KMS-11 (cell line): ENCODE measurements at regions not wholly inside any gene's neighbourhood (a gene's known extent, or its start where the extent isn't known, plus 50 kb on each side); places are given as distances from the start of the nearest gene placed in this dataset.

Experiments used
- H2AFZ ChIP-seq: fragments of 200-600 bp; sonication (generic); 2 replicates; pipeline ENCODE4 v1.6.1; 2016; ENCODE audit warnings: antibody characterized with exemption, mixed run types, low read depth
- H3K27ac ChIP-seq: fragments of 200-600 bp; sonication (generic); 2 replicates; pipeline ENCODE4 v1.6.1; 2016; ENCODE audit warnings: mild to moderate bottlenecking, mixed run types
- H3K27me3 ChIP-seq: fragments of 200-600 bp; sonication (generic); 2 replicates; pipeline ENCODE4 v1.6.1; 2017; ENCODE audit warnings: mild to moderate bottlenecking, low read depth, mixed run types, moderate library complexity; ENCODE audit not compliant: insufficient read depth
- H3K36me3 ChIP-seq: fragments of 200-600 bp; sonication (generic); 2 replicates; pipeline ENCODE4 v1.6.1; 2017; ENCODE audit warnings: mild to moderate bottlenecking, mixed run types; ENCODE audit not compliant: insufficient read depth
- H3K4me1 ChIP-seq: fragments of 200-600 bp; sonication (generic); 2 replicates; pipeline ENCODE4 v1.6.1; 2016; ENCODE audit warnings: mild to moderate bottlenecking, low read depth, mixed run types; ENCODE audit not compliant: poor library complexity, severe bottlenecking
- H3K4me2 ChIP-seq: fragments of 200-600 bp; sonication (generic); 2 replicates; pipeline ENCODE4 v1.7.0; 2016; ENCODE audit warnings: mild to moderate bottlenecking, mixed run types
- H3K4me3 ChIP-seq: fragments of 200-600 bp; sonication (generic); IDR thresholded peaks from 2 replicates; pipeline ENCODE4 v1.6.1; 2017; ENCODE audit warnings: low read depth, low read length, mixed read lengths; ENCODE audit not compliant: insufficient read depth
- H3K79me2 ChIP-seq: fragments of 200-600 bp; sonication (generic); 2 replicates; pipeline ENCODE4 v1.6.1; 2016; ENCODE audit warnings: low read depth, mixed run types; ENCODE audit not compliant: insufficient read depth
- H3K9ac ChIP-seq: fragments of 200-600 bp; sonication (generic); 2 replicates; pipeline ENCODE4 v1.6.1; 2016; ENCODE audit warnings: mild to moderate bottlenecking, mixed run types
- H4K20me1 ChIP-seq: fragments of 200-600 bp; sonication (generic); 2 replicates; pipeline ENCODE4 v1.6.1; 2016; ENCODE audit warnings: mild to moderate bottlenecking, mixed run types; ENCODE audit not compliant: insufficient read depth
- TF ChIP-seq, protein P1 (sequence below): fragments of 200-600 bp; sonication (generic); conservative IDR thresholded peaks from 2 replicates; pipeline ENCODE4 v1.6.1; 2017; ENCODE audit warnings: low read depth, mild to moderate bottlenecking, antibody characterized with exemption, low read length, moderate library complexity, mixed read lengths

DNA sequence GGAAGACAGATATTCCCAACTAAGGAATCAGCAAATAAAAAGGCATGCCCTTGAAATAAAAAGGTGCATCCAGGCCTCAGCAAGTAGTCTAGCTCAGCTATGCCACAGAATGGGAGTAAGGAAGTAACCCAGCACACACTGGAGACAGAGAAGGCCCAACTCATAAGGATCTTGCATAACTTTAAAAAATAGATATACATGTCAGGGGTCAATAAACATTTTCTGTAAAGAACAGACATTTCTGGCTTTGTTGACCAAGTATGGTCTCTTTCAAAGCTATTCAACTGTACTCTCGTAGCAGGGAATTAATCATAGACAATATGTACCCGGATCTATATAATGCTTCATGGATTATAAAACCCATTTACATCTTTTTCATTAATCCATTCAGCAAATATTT lies 449.3 kb downstream of the TAFA4 start:
- Histone ChIP-seq H3K4me1 (no peaks in the 10 kb centered on the region), H3K79me2 (no peaks in the 10 kb centered on the region), H3K27ac (no peak overlapping the region), H3K27me3 (no peaks in the 10 kb centered on the region), H2AFZ (no peak overlapping the region), H3K9ac (no peak overlapping the region), H4K20me1 (no peaks in the 10 kb centered on the region), H3K4me3 (no peak overlapping the region), H3K4me2 (no peak overlapping the region), H3K36me3 (no peaks in the 10 kb centered on the region)
- TF ChIP-seq, protein P1, sequence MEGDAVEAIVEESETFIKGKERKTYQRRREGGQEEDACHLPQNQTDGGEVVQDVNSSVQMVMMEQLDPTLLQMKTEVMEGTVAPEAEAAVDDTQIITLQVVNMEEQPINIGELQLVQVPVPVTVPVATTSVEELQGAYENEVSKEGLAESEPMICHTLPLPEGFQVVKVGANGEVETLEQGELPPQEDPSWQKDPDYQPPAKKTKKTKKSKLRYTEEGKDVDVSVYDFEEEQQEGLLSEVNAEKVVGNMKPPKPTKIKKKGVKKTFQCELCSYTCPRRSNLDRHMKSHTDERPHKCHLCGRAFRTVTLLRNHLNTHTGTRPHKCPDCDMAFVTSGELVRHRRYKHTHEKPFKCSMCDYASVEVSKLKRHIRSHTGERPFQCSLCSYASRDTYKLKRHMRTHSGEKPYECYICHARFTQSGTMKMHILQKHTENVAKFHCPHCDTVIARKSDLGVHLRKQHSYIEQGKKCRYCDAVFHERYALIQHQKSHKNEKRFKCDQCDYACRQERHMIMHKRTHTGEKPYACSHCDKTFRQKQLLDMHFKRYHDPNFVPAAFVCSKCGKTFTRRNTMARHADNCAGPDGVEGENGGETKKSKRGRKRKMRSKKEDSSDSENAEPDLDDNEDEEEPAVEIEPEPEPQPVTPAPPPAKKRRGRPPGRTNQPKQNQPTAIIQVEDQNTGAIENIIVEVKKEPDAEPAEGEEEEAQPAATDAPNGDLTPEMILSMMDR: no peak

DNA sequence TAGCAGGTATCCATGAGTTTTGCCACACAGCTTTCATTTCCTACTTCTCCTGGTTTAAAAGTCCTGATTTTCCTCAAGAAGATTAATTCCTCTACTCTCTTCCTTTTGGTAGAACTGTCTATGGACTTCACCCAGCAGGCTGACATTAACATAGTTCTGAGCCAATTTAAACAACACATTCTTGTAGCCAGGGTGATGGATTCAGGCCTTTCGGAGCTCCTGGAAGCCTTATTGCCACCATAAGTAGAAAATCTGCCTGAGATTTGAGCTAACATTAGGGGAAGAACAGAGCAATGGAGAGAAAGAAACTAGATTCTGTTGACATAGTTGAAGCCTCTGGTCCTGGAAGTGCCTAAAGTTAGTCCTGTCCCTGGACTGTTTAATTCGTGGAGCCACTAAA lies 449.8 kb downstream of the TAFA4 start:
- H3K4me3 ChIP-seq: no peak overlapping the region
- H3K4me2 ChIP-seq: no peak overlapping the region
- H4K20me1 ChIP-seq: no peaks in the 10 kb centered on the region
- no peaks in the 10 kb centered on the region for H3K36me3 ChIP-seq
- H3K9ac ChIP-seq: no peak overlapping the region
- TF ChIP-seq, protein P1: no peak
- H2AFZ ChIP-seq: no peak overlapping the region
- H3K27ac ChIP-seq: no peak overlapping the region
- H3K27me3 ChIP-seq: no peaks in the 10 kb centered on the region
- no peaks in the 10 kb centered on the region for H3K79me2 ChIP-seq
- H3K4me1 ChIP-seq: no peaks in the 10 kb centered on the region

DNA sequence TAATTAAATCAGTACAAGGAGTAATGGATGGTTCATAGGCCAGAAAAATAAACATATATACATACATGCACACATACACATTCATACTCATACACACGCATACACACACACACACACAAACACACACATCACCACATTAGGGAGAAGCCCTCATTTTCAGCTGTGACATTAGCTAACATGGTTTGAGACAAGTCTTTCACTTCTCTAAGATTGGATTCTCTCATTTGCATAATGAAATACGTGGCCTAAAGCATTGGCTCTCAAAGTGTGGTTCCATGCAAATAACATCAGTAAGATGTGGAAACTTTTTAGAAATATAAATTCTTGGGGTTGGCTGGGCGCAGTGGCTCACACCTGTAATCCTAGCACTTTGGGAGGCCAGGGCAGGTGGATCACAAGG lies 452.6 kb downstream of the TAFA4 start:
- Histone ChIP-seq H3K27me3 (no peaks in the 10 kb centered on the region), H3K79me2 (no peaks in the 10 kb centered on the region), H4K20me1 (no peaks in the 10 kb centered on the region), H3K27ac (no peak overlapping the region), H3K36me3 (no peaks in the 10 kb centered on the region), H3K4me3 (no peak overlapping the region), H2AFZ (no peak overlapping the region), H3K4me2 (no peak overlapping the region), H3K4me1 (no peaks in the 10 kb centered on the region), H3K9ac (no peak overlapping the region)
- TF ChIP-seq, protein P1: no peak

DNA sequence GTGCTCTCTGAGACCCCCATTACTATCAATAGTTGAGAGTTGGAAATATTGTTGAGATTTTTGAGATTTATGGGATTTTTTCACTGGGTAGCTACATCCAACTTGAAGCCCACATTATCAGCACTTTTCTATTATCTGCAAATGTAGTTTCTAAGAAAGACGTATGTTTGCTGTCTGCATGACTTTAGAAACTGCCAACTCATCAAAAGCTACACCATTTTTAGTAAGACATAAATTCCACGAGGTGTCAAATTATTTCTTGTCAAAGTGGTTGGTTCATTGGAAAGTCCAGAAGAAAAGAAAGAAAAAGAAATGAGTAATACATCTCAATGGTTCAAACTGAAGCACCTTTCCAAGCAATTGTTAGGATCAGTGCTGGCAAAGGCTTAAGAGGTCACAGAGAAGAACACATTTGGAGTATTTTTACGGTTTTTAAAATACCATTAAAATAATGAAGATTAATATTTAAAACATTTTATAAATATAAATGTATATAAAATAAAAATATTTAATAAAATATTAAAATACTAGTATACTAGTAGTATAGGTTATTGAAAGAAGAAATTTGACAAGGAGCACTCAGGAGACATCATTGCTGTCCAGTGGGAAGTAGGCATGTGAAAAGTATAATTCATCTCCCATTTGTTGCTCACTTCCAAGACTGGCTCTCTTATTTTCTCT lies 463.5 kb downstream of the TAFA4 start:
- Histone ChIP-seq H3K9ac (no peak overlapping the region), H3K27me3 (no peaks in the 10 kb centered on the region), H3K27ac (no peak overlapping the region), H3K36me3 (no peaks in the 10 kb centered on the region), H3K79me2 (no peaks in the 10 kb centered on the region), H2AFZ (no peak overlapping the region), H3K4me1 (no peaks in the 10 kb centered on the region), H3K4me2 (no peak overlapping the region), H4K20me1 (no peaks in the 10 kb centered on the region), H3K4me3 (no peak overlapping the region)
- TF ChIP-seq, protein P1: no peak
